Prostate gland (tissue), 2 donors: ENCODE measurements at regions not wholly inside any gene's neighbourhood (a gene's known extent, or its start where the extent isn't known, plus 50 kb on each side); places are given as distances from the start of the nearest gene placed in this dataset.

ENCODE experiments used
- POLR2A ChIP-seq: fragments of 450-650 bp; IDR thresholded peaks from one replicate; pipeline ENCODE4 v1.6.1; 2016; ENCODE audit warnings: antibody characterized with exemption, mild to moderate bottlenecking
- POLR2AphosphoS5 ChIP-seq: sonication (generic); formaldehyde crosslinking; IDR thresholded peaks from one replicate; pipeline ENCODE4 v1.6.1; 2017; ENCODE audit warnings: antibody characterized with exemption
- TF ChIP-seq, protein P1 (sequence below), 4 experiments: fragments of 200-600 bp in 2 of 4; fragments of 450-650 bp in 2 of 4; sonication (generic) in 2 of 4; IDR thresholded peaks; 1 replicate in 3 of 4; 2 replicates in 1 of 4; pipeline ENCODE4 v1.5.1; 2016 to 2019; ENCODE audit warnings: antibody characterized with exemption in 4 of 4, mild to moderate bottlenecking in 2 of 4, moderate library complexity in 2 of 4

DNA sequence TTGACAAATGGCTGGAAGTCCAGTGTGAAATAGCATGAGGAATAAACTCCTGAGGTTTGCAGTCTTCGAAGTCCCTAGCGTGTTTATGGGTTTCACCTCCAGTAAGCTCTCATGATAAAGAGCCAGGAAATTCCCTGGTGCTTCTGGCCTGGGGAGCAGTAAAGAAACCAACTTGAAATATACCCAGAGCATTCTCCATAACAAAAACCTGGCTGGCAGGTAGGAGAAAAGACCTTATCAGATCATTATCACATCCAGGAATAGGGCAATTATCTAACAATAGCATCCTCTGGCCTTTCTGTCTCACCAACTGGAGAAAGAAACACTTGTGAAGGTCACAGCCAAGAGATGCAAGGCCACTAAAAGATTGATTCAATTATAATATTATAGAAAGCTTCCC, 513.6 kb upstream of the LRRTM4 start:
- TF ChIP-seq, protein P1, sequence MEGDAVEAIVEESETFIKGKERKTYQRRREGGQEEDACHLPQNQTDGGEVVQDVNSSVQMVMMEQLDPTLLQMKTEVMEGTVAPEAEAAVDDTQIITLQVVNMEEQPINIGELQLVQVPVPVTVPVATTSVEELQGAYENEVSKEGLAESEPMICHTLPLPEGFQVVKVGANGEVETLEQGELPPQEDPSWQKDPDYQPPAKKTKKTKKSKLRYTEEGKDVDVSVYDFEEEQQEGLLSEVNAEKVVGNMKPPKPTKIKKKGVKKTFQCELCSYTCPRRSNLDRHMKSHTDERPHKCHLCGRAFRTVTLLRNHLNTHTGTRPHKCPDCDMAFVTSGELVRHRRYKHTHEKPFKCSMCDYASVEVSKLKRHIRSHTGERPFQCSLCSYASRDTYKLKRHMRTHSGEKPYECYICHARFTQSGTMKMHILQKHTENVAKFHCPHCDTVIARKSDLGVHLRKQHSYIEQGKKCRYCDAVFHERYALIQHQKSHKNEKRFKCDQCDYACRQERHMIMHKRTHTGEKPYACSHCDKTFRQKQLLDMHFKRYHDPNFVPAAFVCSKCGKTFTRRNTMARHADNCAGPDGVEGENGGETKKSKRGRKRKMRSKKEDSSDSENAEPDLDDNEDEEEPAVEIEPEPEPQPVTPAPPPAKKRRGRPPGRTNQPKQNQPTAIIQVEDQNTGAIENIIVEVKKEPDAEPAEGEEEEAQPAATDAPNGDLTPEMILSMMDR (IDR thresholded peaks at IDR 0.05): no peak
- TF ChIP-seq POLR2AphosphoS5: no peak
- no peak for TF ChIP-seq POLR2A
